ENCODE measurements at regions not wholly inside any gene's neighbourhood (a gene's known extent, or its start where the extent isn't known, plus 50 kb on each side); places are given as distances from the start of the nearest gene placed in this dataset.

GRCh38 chr6:25222006-25222678 lies 57.0 kb upstream of the CARMIL1 start:
- RAD21 ChIA-PET (ENCODE audit: unreplicated experiment) = interaction anchor here (1.5 to 2.0 kb wide), 4 partner anchors 44 to 497 kb away, joined by 15 to 28 read pairs (median 18); no protein-coding TSS in a partner anchor
- SMC1A ChIA-PET (ENCODE audit: uncharacterized antibody, unreplicated experiment) = interaction anchor here (1.0 to 2.6 kb wide), 7 partner anchors 10 to 498 kb away, joined by 3 to 32 read pairs (median 6); no protein-coding TSS in a partner anchor
- no peaks in the 10 kb centered on the region; the same call in 1 of the 2 replicates for H4K20me1 ChIP-seq (ENCODE audit: control insufficient read depth, insufficient read depth)
- no peaks in the 10 kb centered on the region for H3K79me2 ChIP-seq (ENCODE audit: control insufficient read depth, insufficient read depth, low read length)
- no peak for FAIRE-seq
- no peak overlapping the region for H3K9ac ChIP-seq (ENCODE audit: control insufficient read depth, insufficient read depth, low read length)
- no peak overlapping the region for H3K4me2 ChIP-seq (ENCODE audit: control insufficient read depth, insufficient read depth)
- H3K9me3 ChIP-seq (replicated peaks; ENCODE audit: control insufficient read depth, insufficient read depth, low read length) = no peaks in the 10 kb centered on the region
- H3K4me3 ChIP-seq = no peak overlapping the region
- ATAC-seq = no peak
- intact Hi-C loops (cut with micrococcal nuclease; ENCODE audit: unreplicated experiment) = loop anchor here (2.0 to 10.0 kb wide), 4 partner anchors 270 to 773 kb away; no protein-coding TSS in a partner anchor
- no TSS peak for BruUV-seq (replicated peaks)
- H3K36me3 ChIP-seq (ENCODE audit: control insufficient read depth in 2 of 2, insufficient read depth in 2 of 2, low read length in 1 of 2) = no peaks in the 10 kb centered on the region
- H3K27ac ChIP-seq (ENCODE audit: control insufficient read depth, insufficient read depth) = no peak overlapping the region
- no peaks in the 10 kb centered on the region; a peak in 1 of 4 replicates for H3K27me3 ChIP-seq (replicated peaks in 1 of 2; ENCODE audit: control insufficient read depth in 2 of 2, insufficient read depth in 2 of 2, low read length in 1 of 2)
- POLR2A ChIA-PET = no interaction called here
- no peaks in the 10 kb centered on the region for H3K4me1 ChIP-seq (ENCODE audit: control insufficient read depth, insufficient read depth, low read length)
- CTCF ChIA-PET = interaction anchor here (1.1 to 4.5 kb wide), 21 partner anchors 8 to 497 kb away, joined by 3 to 58 read pairs (median 6); no protein-coding TSS in a partner anchor
- no peak overlapping the region for H2AFZ ChIP-seq (ENCODE audit: control insufficient read depth, low read depth, low read length)
- DNase-seq (ENCODE audit: low read depth, low spot score) = no peak
- in situ Hi-C loops (cut with MboI) = loop anchor here (10.0 kb wide), 1 partner anchor 493 kb away; no protein-coding TSS in a partner anchor
- no peak for TF ChIP-seq BCL3 (IDR thresholded peaks at IDR 0.05; ENCODE audit: borderline replicate concordance, insufficient read depth, low read depth, low read length, poor library complexity, severe bottlenecking)
- no peak for TF ChIP-seq HDAC6 (IDR thresholded peaks at IDR 0.05; ENCODE audit: unreplicated experiment)
- no peak for TF ChIP-seq MTA3 (IDR thresholded peaks at IDR 0.05; ENCODE audit: borderline replicate concordance, low read length)
- no peak for TF ChIP-seq ZNF207 (IDR thresholded peaks at IDR 0.05; ENCODE audit: borderline replicate concordance)
- TF ChIP-seq SREBF2 (IDR thresholded peaks at IDR 0.05; ENCODE audit: low read length) = no peak
- no peak for TF ChIP-seq BCL11A (IDR thresholded peaks at IDR 0.05; ENCODE audit: low read depth, low read length)
- no peak for TF ChIP-seq ZSCAN29 (IDR thresholded peaks at IDR 0.05)
- TF ChIP-seq, protein P1, sequence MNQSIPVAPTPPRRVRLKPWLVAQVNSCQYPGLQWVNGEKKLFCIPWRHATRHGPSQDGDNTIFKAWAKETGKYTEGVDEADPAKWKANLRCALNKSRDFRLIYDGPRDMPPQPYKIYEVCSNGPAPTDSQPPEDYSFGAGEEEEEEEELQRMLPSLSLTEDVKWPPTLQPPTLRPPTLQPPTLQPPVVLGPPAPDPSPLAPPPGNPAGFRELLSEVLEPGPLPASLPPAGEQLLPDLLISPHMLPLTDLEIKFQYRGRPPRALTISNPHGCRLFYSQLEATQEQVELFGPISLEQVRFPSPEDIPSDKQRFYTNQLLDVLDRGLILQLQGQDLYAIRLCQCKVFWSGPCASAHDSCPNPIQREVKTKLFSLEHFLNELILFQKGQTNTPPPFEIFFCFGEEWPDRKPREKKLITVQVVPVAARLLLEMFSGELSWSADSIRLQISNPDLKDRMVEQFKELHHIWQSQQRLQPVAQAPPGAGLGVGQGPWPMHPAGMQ (IDR thresholded peaks at IDR 0.05; ENCODE audit: borderline replicate concordance) = no peak
- no peak for TF ChIP-seq FOS (IDR thresholded peaks at IDR 0.05; ENCODE audit: borderline replicate concordance, extremely low read depth, insufficient read length)
- TF ChIP-seq RELA (IDR thresholded peaks at IDR 0.05; ENCODE audit: borderline replicate concordance, partially characterized antibody) = no peak
- no peak for TF ChIP-seq SUZ12 (IDR thresholded peaks at IDR 0.05; ENCODE audit: unreplicated experiment)
- TF ChIP-seq TCF7 (IDR thresholded peaks at IDR 0.05; ENCODE audit: borderline replicate concordance) = no peak
- no peak for TF ChIP-seq NR2F1 (conservative IDR thresholded peaks at IDR 0.05)
- no peak for TF ChIP-seq CHD1 (IDR thresholded peaks at IDR 0.05; ENCODE audit: low read depth, low read length)
- TF ChIP-seq ZBTB4 (CRISPR knock-in tag; IDR thresholded peaks at IDR 0.05) = no peak
- no peak for TF ChIP-seq NFYB (IDR thresholded peaks at IDR 0.05; ENCODE audit: insufficient read depth, low read depth, low read length)

Data from GM12878 (cell line).